Tibial artery (tissue), 4 donors: ENCODE measurements at regions not wholly inside any gene's neighbourhood (a gene's known extent, or its start where the extent isn't known, plus 50 kb on each side); places are given as distances from the start of the nearest gene placed in this dataset.

ENCODE experiments used
- DNase-seq, 2 donors: peaks; one replicate each; pipeline ENCODE4 v3.0.0-alpha.2; 2019
- H3K27ac ChIP-seq, 2 donors: fragments of 200-600 bp; sonication (generic) in 1 of 2; 1 replicate in 1 of 2; 2 replicates in 1 of 2; pipeline ENCODE4 v1.5.1; 2018 to 2019; ENCODE audit warnings: mild to moderate bottlenecking in 1 of 2
- H3K27me3 ChIP-seq, 2 donors: fragments of 200-600 bp; sonication (generic) in 1 of 2; one replicate each; pipeline versions ENCODE4 v1.5.1 to v1.6.0; 2016 to 2019
- H3K36me3 ChIP-seq, 3 donors: fragments of 200-600 bp; sonication (generic) in 2 of 3; one replicate each; pipeline ENCODE4 v1.5.1; 2016 to 2019; ENCODE audit warnings: mild to moderate bottlenecking in 2 of 3
- H3K4me1 ChIP-seq, 4 donors: fragments of 200-600 bp; sonication (generic) in 2 of 4; 1 replicate in 3 of 4; 2 replicates in 1 of 4; pipeline ENCODE4 v1.5.1; 2016 to 2019
- H3K4me3 ChIP-seq, 2 donors: fragments of 200-600 bp; sonication (generic) in 1 of 2; 1 replicate in 1 of 2; 2 replicates in 1 of 2; pipeline ENCODE4 v1.5.1; 2018 to 2019; ENCODE audit warnings: mild to moderate bottlenecking in 2 of 2
- H3K9me3 ChIP-seq, 3 donors: fragments of 200-600 bp; sonication (generic) in 1 of 3; one replicate each; pipeline ENCODE4 v1.5.1; 2016 to 2019
- intact Hi-C: fragments of 100-400 bp; cut with DNase I; formaldehyde crosslinking; loops from one replicate; pipeline ENCODE4 v1.15.0; 2023; ENCODE audit warnings: low total_unique reads
- TF ChIP-seq, protein P1 (sequence below), 2 experiments: fragments of 200-600 bp in 1 of 2; fragments of 450-650 bp in 1 of 2; IDR thresholded peaks; one replicate each; pipeline ENCODE4 v1.5.1; 2017 to 2019; ENCODE audit warnings: antibody characterized with exemption in 2 of 2, mild to moderate bottlenecking in 1 of 2, moderate library complexity in 1 of 2

- intact Hi-C loops: no loop called here
Measured at GRCh38 chr9:82590845-82591244, 472.1 kb downstream of the RASEF start.

DNA sequence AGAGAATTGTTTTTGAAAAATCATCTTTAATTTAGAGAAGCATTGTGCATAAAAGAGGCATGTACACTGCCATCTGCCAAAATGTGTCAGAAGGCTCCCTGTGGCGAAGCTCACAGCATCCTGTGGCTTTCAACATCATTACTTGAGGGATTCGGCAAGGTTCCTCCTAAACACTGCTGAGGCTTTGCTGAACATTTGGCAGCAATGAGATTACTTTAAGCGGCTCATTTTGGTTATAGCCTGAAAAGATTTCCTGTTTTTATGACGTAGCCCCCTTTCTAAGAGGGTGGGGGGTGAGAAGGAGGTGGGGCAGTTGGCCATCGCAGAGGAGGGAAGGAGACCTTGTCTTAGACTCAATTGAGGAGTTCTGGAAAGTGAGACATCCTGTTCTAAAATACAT lies 469.4 kb downstream of the RASEF start:
- H3K27ac ChIP-seq: no peak overlapping the region
- intact Hi-C loops: no loop called here
- no peaks in the 10 kb centered on the region for H3K27me3 ChIP-seq
- no peak overlapping the region for H3K4me3 ChIP-seq
- peaks cover 0 to 17% (median 3%) of the 10 kb centered on the region in 4 donors for H3K4me1 ChIP-seq
- no peaks in the 10 kb centered on the region for H3K9me3 ChIP-seq
- TF ChIP-seq, protein P1, sequence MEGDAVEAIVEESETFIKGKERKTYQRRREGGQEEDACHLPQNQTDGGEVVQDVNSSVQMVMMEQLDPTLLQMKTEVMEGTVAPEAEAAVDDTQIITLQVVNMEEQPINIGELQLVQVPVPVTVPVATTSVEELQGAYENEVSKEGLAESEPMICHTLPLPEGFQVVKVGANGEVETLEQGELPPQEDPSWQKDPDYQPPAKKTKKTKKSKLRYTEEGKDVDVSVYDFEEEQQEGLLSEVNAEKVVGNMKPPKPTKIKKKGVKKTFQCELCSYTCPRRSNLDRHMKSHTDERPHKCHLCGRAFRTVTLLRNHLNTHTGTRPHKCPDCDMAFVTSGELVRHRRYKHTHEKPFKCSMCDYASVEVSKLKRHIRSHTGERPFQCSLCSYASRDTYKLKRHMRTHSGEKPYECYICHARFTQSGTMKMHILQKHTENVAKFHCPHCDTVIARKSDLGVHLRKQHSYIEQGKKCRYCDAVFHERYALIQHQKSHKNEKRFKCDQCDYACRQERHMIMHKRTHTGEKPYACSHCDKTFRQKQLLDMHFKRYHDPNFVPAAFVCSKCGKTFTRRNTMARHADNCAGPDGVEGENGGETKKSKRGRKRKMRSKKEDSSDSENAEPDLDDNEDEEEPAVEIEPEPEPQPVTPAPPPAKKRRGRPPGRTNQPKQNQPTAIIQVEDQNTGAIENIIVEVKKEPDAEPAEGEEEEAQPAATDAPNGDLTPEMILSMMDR (IDR thresholded peaks at IDR 0.05): no peak
- H3K36me3 ChIP-seq: no peaks in the 10 kb centered on the region
- no peak for DNase-seq

More at GRCh38 chr9:82590845-82591244, 472.1 kb downstream of the RASEF start:
- Histone ChIP-seq H3K36me3 (no peaks in the 10 kb centered on the region), H3K9me3 (no peaks in the 10 kb centered on the region), H3K27me3 (no peaks in the 10 kb centered on the region), H3K27ac (no peak overlapping the region), H3K4me1 (no peaks in the 10 kb centered on the region), H3K4me3 (no peak overlapping the region)
- DNase-seq: no peak
- TF ChIP-seq, protein P1 (IDR thresholded peaks at IDR 0.05): no peak

DNA sequence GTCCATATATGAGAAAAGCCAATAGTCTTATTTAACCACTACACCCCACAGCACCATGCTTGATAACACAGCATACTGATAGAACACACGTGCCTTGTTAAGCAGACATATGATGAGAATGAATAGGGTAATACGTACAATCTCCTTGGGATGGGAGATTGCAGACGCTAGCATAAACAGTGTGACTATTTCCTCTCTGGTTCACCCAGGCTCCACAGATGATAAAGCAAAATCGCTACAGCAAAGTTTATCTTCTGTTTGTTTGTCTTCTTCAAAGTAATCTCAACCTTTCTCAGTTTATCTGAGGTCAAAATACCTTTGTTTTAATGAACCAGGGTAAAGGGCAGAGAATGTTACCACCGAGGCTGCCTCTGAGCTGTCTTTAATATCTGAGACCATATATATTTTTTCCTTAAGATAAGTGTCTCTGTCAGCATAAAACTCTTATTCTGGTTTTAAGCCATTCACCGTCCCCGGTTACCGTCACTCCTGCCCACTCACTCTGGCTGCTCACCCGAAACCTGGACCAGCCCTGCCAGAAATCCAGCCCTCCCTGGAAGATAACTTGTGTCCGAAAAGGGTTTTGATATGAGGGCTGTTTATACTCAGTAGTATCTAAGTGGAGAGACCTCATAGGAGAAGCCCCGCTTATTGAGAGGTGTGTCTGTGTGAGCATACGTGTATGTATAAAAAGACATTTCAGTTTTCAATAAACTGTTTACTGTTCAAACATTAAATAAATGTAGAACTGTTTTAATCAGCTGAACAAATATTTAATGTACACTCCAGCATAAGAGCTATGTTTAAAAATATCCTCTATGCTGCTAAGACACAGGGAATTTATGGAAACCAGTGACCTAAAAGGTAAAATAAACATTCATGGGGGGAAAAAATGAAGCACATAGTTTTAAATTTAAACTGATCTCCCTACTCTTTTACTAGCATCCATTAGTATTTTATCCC lies 465.4 kb downstream of the RASEF start:
- intact Hi-C loops: no loop called here
- H3K9me3 ChIP-seq: no peaks in the 10 kb centered on the region
- no peaks in the 10 kb centered on the region for H3K27me3 ChIP-seq
- no peak overlapping the region for H3K4me3 ChIP-seq
- peaks cover 0 to 22% (median 3%) of the 10 kb centered on the region in 4 donors for H3K4me1 ChIP-seq
- no peak overlapping the region for H3K27ac ChIP-seq
- H3K36me3 ChIP-seq: no peaks in the 10 kb centered on the region
- DNase-seq: no peak
- TF ChIP-seq, protein P1 (IDR thresholded peaks at IDR 0.05): no peak

DNA sequence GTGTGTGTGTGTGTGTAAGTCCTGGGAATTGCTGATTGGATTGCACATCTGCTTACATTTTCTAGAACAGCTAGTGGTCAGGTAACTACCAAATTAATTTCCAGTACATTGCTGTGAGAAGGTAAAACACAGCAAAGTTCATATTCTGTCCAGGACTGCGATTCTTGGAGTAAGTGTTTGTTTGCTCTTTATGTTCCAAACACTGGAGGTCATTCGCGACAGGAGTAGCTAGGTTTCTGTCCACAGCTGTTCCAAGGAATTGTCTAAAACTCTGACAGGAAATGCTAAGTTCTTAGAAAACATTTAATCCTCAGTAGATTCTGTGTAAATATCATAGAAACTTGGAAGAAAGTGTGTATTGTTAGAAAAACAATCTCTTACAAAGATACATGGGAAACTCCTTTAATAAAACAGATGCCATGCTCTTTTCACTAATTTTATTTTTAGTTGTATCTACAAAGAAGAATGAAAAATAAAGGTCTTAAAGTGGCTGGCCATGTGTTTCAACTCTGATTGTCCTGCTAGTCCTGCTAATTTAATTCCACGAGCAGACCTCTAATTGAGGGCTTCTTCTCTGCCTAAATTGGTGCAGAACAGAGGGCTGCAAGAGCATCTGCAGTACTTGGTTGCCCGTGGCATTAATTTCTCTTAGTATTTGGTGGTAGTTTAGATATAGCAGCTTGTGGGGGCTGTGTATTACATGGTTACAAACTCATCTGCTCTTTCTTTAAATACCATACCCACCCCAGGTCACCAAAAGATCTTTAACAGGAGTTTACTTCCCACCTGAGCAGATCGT lies 464.5 kb downstream of the RASEF start:
- no peak overlapping the region for H3K27ac ChIP-seq
- TF ChIP-seq, protein P1 (IDR thresholded peaks at IDR 0.05): no peak
- no peak for DNase-seq

GRCh38 chr9:82599336-82599949 lies 463.5 kb downstream of the RASEF start:
- H3K4me1 ChIP-seq: peaks cover 0 to 22% (median 3%) of the 10 kb centered on the region in 4 donors

More for the DNA sequence above, 464.5 kb downstream of the RASEF start:
- Histone ChIP-seq H3K27me3 (no peaks in the 10 kb centered on the region), H3K4me1 (peaks cover 0 to 22% (median 3%) of the 10 kb centered on the region in 4 donors), H3K9me3 (no peaks in the 10 kb centered on the region), H3K36me3 (no peaks in the 10 kb centered on the region), H3K4me3 (no peak overlapping the region)
- intact Hi-C loops: no loop called here

More at GRCh38 chr9:82599336-82599949, 463.5 kb downstream of the RASEF start:
- intact Hi-C loops: no loop called here
- no peak for DNase-seq
- Histone ChIP-seq H3K27me3 (no peaks in the 10 kb centered on the region), H3K9me3 (no peaks in the 10 kb centered on the region), H3K27ac (no peak overlapping the region), H3K36me3 (no peaks in the 10 kb centered on the region), H3K4me3 (no peak overlapping the region)
- TF ChIP-seq, protein P1 (IDR thresholded peaks at IDR 0.05): no peak
